ENCODE measurements at regions not wholly inside any gene's neighbourhood (a gene's known extent, or its start where the extent isn't known, plus 50 kb on each side); places are given as distances from the start of the nearest gene placed in this dataset.

DNA sequence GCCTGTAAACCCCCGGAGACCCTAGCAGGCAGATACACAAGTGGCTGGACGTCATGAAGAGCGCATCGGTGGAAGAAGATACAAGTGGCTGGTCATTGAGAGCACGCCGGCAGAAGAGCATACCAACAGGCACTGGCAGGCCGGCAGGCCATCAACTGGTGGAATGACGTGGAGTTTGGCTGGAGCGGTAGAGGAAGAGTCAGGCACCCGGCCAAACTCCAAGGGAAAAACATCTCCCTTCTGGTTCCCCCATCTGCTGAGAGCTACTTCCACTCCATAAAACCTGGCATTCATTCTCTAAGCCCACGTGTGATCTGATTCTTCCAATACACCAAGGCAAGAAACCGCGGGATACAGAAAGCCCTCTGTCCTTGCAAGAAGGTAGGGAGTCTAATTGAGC is 113.4 kb upstream of the NPSR1 start:
- no peak for TF ChIP-seq POLR2A (IDR thresholded peaks at IDR 0.05)
- TF ChIP-seq, protein P1, sequence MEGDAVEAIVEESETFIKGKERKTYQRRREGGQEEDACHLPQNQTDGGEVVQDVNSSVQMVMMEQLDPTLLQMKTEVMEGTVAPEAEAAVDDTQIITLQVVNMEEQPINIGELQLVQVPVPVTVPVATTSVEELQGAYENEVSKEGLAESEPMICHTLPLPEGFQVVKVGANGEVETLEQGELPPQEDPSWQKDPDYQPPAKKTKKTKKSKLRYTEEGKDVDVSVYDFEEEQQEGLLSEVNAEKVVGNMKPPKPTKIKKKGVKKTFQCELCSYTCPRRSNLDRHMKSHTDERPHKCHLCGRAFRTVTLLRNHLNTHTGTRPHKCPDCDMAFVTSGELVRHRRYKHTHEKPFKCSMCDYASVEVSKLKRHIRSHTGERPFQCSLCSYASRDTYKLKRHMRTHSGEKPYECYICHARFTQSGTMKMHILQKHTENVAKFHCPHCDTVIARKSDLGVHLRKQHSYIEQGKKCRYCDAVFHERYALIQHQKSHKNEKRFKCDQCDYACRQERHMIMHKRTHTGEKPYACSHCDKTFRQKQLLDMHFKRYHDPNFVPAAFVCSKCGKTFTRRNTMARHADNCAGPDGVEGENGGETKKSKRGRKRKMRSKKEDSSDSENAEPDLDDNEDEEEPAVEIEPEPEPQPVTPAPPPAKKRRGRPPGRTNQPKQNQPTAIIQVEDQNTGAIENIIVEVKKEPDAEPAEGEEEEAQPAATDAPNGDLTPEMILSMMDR (IDR thresholded peaks at IDR 0.05) = no peak
- no peak overlapping the region for H3K27ac ChIP-seq
- H3K36me3 ChIP-seq (ENCODE audit: low read depth, missing control alignments) = no peaks in the 10 kb centered on the region
- 89 to 94% methylated on average over 13 of the region's 13 CpGs for WGBS, 2 donors
- no peaks in the 10 kb centered on the region for H3K9me3 ChIP-seq
- no peak overlapping the region for H3K4me3 ChIP-seq
- intact Hi-C loops (cut with DNase I; ENCODE audit: low total_unique reads) = no loop called here
- DNase-seq = no peak
- H3K27me3 ChIP-seq = no peaks in the 10 kb centered on the region
- H3K4me1 ChIP-seq = no peaks in the 10 kb centered on the region

DNA sequence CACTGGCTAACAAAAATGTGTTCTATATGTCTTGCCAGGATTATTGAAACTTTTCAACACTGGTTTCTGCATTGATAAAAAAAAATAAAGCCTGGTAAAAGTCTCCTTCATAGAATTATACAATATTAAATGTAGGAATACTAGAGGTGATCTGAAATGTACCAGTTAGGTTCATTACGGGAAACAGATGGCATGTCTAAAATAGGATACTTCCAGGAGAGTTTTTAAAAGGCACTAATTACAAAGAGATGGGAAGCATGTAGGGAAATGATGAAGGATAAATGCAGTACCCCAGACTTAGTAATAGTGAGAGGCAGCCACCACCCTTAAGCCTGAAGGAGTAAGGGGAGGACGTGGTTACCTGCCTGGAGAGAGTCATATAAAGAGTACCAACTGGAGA is 107.0 kb upstream of the NPSR1 start:
- no peak overlapping the region for H3K27ac ChIP-seq
- no peak overlapping the region for H3K4me3 ChIP-seq
- TF ChIP-seq, protein P1 (IDR thresholded peaks at IDR 0.05) = no peak
- no peak for TF ChIP-seq POLR2A (IDR thresholded peaks at IDR 0.05)
- H3K4me1 ChIP-seq = no peaks in the 10 kb centered on the region
- H3K9me3 ChIP-seq = no peaks in the 10 kb centered on the region
- no peaks in the 10 kb centered on the region for H3K27me3 ChIP-seq
- WGBS, 2 donors = 78 to 81% methylated on average over 2 of the region's 2 CpGs
- intact Hi-C loops (cut with DNase I; ENCODE audit: low total_unique reads) = no loop called here
- DNase-seq = no peak
- H3K36me3 ChIP-seq (ENCODE audit: low read depth, missing control alignments) = no peaks in the 10 kb centered on the region

DNA sequence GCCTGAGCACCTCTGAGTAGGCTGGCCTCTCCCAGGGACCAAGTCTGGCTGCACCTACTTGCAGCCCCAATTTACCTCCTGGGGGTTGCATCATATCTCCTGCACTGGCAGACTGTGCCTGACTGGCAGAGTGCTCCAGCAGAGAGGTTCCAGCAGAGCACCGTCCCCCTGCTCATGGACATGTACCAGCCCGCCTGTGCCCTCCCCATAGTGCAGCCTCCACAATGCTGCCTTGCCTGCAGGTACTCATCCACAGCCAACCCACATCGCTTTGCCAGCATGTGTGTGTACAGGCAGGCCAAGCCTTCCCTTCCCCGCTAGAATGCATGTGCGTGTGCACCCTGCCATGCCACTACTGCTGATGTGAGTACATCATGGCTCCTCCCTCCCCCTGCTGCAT is 105.5 kb upstream of the NPSR1 start:
- Histone ChIP-seq H3K27me3 (no peaks in the 10 kb centered on the region), H3K9me3 (no peaks in the 10 kb centered on the region), H3K36me3 (ENCODE audit: low read depth, missing control alignments) (no peaks in the 10 kb centered on the region), H3K4me3 (no peak overlapping the region), H3K27ac (no peak overlapping the region), H3K4me1 (no peaks in the 10 kb centered on the region)
- intact Hi-C loops (cut with DNase I; ENCODE audit: low total_unique reads) = no loop called here
- WGBS, 2 donors = 90 to 100% methylated on average over 1 to 5 of the region's 5 CpGs
- no peak for TF ChIP-seq POLR2A (IDR thresholded peaks at IDR 0.05)
- TF ChIP-seq, protein P1 (IDR thresholded peaks at IDR 0.05) = no peak
- no peak for DNase-seq

DNA sequence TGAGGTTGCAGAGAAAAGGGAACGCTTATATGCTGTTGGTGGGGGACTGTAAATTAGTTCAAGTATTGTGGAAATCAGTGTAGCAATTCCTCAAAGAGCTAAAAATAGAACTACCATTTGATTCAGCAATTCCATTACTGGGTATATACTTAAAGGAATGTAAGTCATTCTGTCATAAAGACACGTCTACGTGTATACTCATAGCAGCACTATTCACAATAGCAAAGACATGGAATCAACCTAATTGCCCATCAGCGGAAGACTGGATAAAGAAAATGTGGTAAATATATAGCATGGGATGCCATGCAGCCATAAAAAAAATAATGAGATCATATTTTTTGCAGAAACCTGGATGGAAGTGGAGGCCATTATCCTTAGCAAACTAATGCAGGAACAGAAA is 100.0 kb upstream of the NPSR1 start:
- TF ChIP-seq POLR2A (IDR thresholded peaks at IDR 0.05) = no peak
- TF ChIP-seq, protein P1 (IDR thresholded peaks at IDR 0.05) = no peak
- Histone ChIP-seq H3K36me3 (ENCODE audit: low read depth, missing control alignments) (no peaks in the 10 kb centered on the region), H3K27me3 (no peaks in the 10 kb centered on the region), H3K27ac (no peak overlapping the region), H3K4me1 (no peaks in the 10 kb centered on the region), H3K9me3 (no peaks in the 10 kb centered on the region), H3K4me3 (no peak overlapping the region)
- 54 to 66% methylated on average over 4 of the region's 4 CpGs for WGBS, 2 donors
- DNase-seq = no peak
- intact Hi-C loops (cut with DNase I; ENCODE audit: low total_unique reads) = no loop called here

DNA sequence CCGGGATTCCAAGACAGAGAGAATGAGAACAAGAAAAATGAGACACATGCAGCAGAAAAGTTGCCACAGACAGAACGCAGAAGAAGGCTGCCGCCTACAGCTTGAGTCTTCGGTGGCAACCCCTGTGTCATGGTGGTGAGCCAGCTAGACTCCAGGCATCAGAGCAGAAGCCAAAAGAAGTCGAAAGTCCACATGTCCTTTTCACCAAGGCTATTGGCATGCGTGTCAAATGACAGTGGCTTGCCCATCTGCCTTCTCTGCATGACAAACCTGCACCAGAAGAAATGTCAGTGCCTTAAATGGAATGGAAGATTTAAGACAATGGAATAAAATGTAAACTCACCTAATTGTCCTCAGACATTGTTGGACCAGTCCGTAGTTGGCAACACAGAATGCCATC is 93.9 kb upstream of the NPSR1 start:
- WGBS, 2 donors = 90 to 92% methylated on average over 7 of the region's 7 CpGs
- Histone ChIP-seq H3K9me3 (no peaks in the 10 kb centered on the region), H3K4me1 (no peaks in the 10 kb centered on the region), H3K4me3 (no peak overlapping the region), H3K27me3 (no peaks in the 10 kb centered on the region), H3K36me3 (ENCODE audit: low read depth, missing control alignments) (no peaks in the 10 kb centered on the region), H3K27ac (no peak overlapping the region)
- intact Hi-C loops (cut with DNase I; ENCODE audit: low total_unique reads) = no loop called here
- DNase-seq = no peak
- no peak for TF ChIP-seq POLR2A (IDR thresholded peaks at IDR 0.05)
- TF ChIP-seq, protein P1 (IDR thresholded peaks at IDR 0.05) = no peak

Measured in testis (tissue), 2 donors.